Endothelial cell of umbilical vein (primary cell): ENCODE measurements at regions not wholly inside any gene's neighbourhood (a gene's known extent, or its start where the extent isn't known, plus 50 kb on each side); places are given as distances from the start of the nearest gene placed in this dataset.

ENCODE experiments used
- BruUV-seq: library from RNA; stranded (reverse); fragments of 400-500 nt; replicated peaks from 2 replicates; lab custom pipeline; 2021; lab: Mats Ljungman, UMichigan
- CTCF ChIA-PET: fragments of 300-600, 350-600 bp; sonication (Branson Sonifier 250); formaldehyde crosslinking; loops from one replicate; lab custom pipeline; 2021; ENCODE audit warnings: antibody characterized with exemption, inconsistent platforms; lab: Charles Lee
- POLR2A ChIA-PET: fragments of 300-600, 350-600 bp; sonication (Branson Sonifier 250); formaldehyde crosslinking; loops from one replicate; lab custom pipeline; 2021; ENCODE audit warnings: antibody characterized with exemption, inconsistent platforms; lab: Charles Lee
- DNase-seq: peaks from one replicate; pipeline ENCODE4 v3.0.0-alpha.2; 2011; ENCODE audit warnings: low read depth, low spot score
- FAIRE-seq: peaks from 2 replicates; lab custom pipeline; 2011; peaks lifted over from hg19 to GRCh38; lab: Jason Lieb, UNC
- H2AFZ ChIP-seq: 2 replicates; pipeline ENCODE4 v1.6.0; 2012; ENCODE audit warnings: low read depth, low read length, control low read depth, inconsistent platforms
- H3K27ac ChIP-seq: 2 replicates; pipeline ENCODE4 v1.5.1; 2011; ENCODE audit warnings: low read depth, mild to moderate bottlenecking, control low read depth, low read length, moderate library complexity; ENCODE audit not compliant: insufficient read depth
- H3K27me3 ChIP-seq, 2 experiments: 2 replicates each; pipeline versions ENCODE4 v1.6.0 to v1.6.1; 2011; ENCODE audit warnings: low read length in 2 of 2, mixed read lengths in 1 of 2; ENCODE audit not compliant: control insufficient read depth in 2 of 2, insufficient read depth in 2 of 2
- H3K36me3 ChIP-seq, 2 experiments: 2 replicates in 1 of 2; 3 replicates in 1 of 2; pipeline ENCODE4 v1.5.1; 2011; ENCODE audit warnings: low read length in 2 of 2, mild to moderate bottlenecking in 1 of 2, moderate library complexity in 1 of 2; ENCODE audit not compliant: control insufficient read depth in 2 of 2, insufficient read depth in 2 of 2; ENCODE audit errors: extremely low read depth in 1 of 2
- H3K4me1 ChIP-seq: 3 replicates; pipeline ENCODE4 v1.5.1; 2011; ENCODE audit warnings: mild to moderate bottlenecking, low read length; ENCODE audit not compliant: control insufficient read depth, insufficient read depth; ENCODE audit errors: extremely low read depth
- H3K4me2 ChIP-seq: 2 replicates; pipeline ENCODE4 v1.6.1; 2011; ENCODE audit warnings: low read length, control low read depth, mixed read lengths; ENCODE audit not compliant: insufficient read depth
- H3K4me3 ChIP-seq, 3 experiments: fragments of 200-600 bp in 1 of 3; sonication (generic), shearing (Covaris generic) in 1 of 3; replicated peaks in 1 of 3; 2 replicates each; pipeline ENCODE4 v1.5.1; 2011 to 2016; ENCODE audit warnings: control low read depth in 3 of 3, low read length in 3 of 3, mild to moderate bottlenecking in 2 of 3, inconsistent platforms in 1 of 3, low read depth in 1 of 3, moderate library complexity in 1 of 3; ENCODE audit not compliant: insufficient read depth in 1 of 3
- H3K79me2 ChIP-seq: 2 replicates; pipeline ENCODE4 v1.6.0; 2012; ENCODE audit warnings: low read length, inconsistent platforms; ENCODE audit not compliant: control insufficient read depth, insufficient read depth
- H3K9ac ChIP-seq: replicated peaks from 2 replicates; pipeline ENCODE3; 2011; ENCODE audit warnings: low read length, control low read depth; ENCODE audit not compliant: insufficient read depth; ENCODE audit errors: extremely low read depth
- H3K9me1 ChIP-seq: replicated peaks from 3 replicates; pipeline ENCODE4 v1.6.0; 2011; ENCODE audit warnings: mild to moderate bottlenecking, low read length; ENCODE audit not compliant: control insufficient read depth, insufficient read depth; ENCODE audit errors: extremely low read depth
- H3K9me3 ChIP-seq: replicated peaks from 2 replicates; pipeline ENCODE4 v1.5.1; 2012; ENCODE audit warnings: low read length, inconsistent platforms; ENCODE audit not compliant: control insufficient read depth, insufficient read depth
- H4K20me1 ChIP-seq: replicated peaks from 2 replicates; pipeline ENCODE3; 2011; ENCODE audit warnings: mild to moderate bottlenecking, low read length; ENCODE audit not compliant: control insufficient read depth, insufficient read depth; ENCODE audit errors: extremely low read depth
- EZH2 ChIP-seq: IDR thresholded peaks from 2 replicates; pipeline ENCODE4 v1.6.1; 2012; ENCODE audit warnings: borderline replicate concordance, low read depth, mild to moderate bottlenecking, moderate library complexity, low read length, inconsistent platforms; ENCODE audit not compliant: severe bottlenecking
- FOS ChIP-seq: IDR thresholded peaks from 2 replicates; pipeline ENCODE4 v1.6.1; 2011; ENCODE audit warnings: mild to moderate bottlenecking, low read length, moderate library complexity, borderline replicate concordance; ENCODE audit not compliant: insufficient read depth
- GATA2 ChIP-seq: IDR thresholded peaks from 2 replicates; pipeline ENCODE4 v1.7.0; 2011; ENCODE audit warnings: low read depth, mild to moderate bottlenecking, moderate library complexity, mixed read lengths, low read length; ENCODE audit not compliant: insufficient read length, insufficient read depth
- JUN ChIP-seq: IDR thresholded peaks from 2 replicates; pipeline ENCODE4 v1.6.1; 2011; ENCODE audit warnings: borderline replicate concordance, low read depth; ENCODE audit not compliant: insufficient read length, insufficient read depth
- MYC ChIP-seq: IDR thresholded peaks from one replicate; pipeline ENCODE4 v1.6.1; 2011; ENCODE audit warnings: mild to moderate bottlenecking, low read depth, low read length
- POLR2A ChIP-seq: IDR thresholded peaks from 2 replicates; pipeline ENCODE4 v1.6.1; 2012; ENCODE audit warnings: low read depth, mild to moderate bottlenecking, control low read depth, low read length
- POLR2AphosphoS5 ChIP-seq: IDR thresholded peaks from 2 replicates; pipeline ENCODE4 v1.6.1; 2012; ENCODE audit warnings: low read depth, mild to moderate bottlenecking, control low read depth, low read length, moderate library complexity; ENCODE audit not compliant: insufficient read depth
- dilution Hi-C: fragments of 300-500 bp; cut with MboI; formaldehyde crosslinking; loops from one replicate; pipeline ENCODE4 v1.15.0; 2019; ENCODE audit warnings: low sequenced_read_pairs; ENCODE audit not compliant: extremely low pct_ligation_motif_present
- intact Hi-C: fragments of 100-400 bp; cut with micrococcal nuclease; formaldehyde crosslinking; loops from one replicate; pipeline ENCODE4 v1.10.0; 2022
- TF ChIP-seq, protein P1 (sequence below), 2 donors: IDR thresholded peaks; 1 replicate in 1 of 2; 2 replicates in 1 of 2; pipeline ENCODE4 v1.5.1; 2011; ENCODE audit warnings: low read length in 2 of 2, mild to moderate bottlenecking in 2 of 2, moderate library complexity in 2 of 2, control low read depth in 1 of 2, inconsistent platforms in 1 of 2, low read depth in 1 of 2; ENCODE audit not compliant: insufficient read depth in 1 of 2; ENCODE audit errors: extremely low read depth in 1 of 2
- TF ChIP-seq, protein P2 (sequence below): IDR thresholded peaks from 2 replicates; pipeline ENCODE4 v1.6.1; 2011; ENCODE audit not compliant: insufficient read depth, insufficient read length

DNA sequence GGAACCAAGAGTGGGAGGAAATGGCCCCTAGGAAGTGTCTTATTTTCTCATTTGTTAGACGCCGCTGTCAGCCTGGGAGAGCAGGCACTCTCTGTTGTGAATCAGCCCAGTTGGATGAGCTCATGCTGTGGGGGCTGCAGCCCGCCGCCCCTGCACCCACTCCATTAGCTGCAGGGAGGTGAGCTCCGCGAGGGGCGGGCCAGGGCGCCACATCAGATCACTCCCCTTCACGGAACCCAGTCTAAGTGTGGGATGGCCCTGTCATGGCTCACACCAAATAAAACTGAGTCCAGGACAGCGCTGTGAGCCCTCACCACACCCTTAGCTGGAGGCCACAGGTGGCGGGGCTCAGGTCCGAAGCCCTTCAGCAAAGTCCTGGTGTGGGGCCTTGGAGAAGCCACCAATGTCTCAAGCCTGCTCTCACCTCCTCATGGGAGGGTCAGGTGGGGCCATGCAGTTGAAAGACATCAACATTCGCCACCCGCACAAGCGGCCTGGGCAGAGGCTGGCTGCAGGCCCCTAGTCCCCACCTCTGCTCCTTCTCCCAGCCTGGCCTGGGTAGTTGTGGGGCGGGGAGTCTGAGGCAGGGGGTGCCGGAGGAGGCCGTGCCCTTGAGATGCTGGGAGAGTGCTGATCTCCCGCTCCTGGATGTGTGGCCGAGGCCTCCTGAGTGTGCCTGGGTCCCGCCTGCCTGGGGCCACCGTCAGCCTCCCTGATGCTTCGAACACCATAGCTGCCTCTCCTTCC lies 66.2 kb upstream of the SLCO4A1 start:
- no TSS peak for BruUV-seq
- peaks cover 0 to 4% of the 10 kb centered on the region in 2 experiments for H3K27me3 ChIP-seq
- dilution Hi-C loops, result no loop called here

More for the DNA sequence above, 66.2 kb upstream of the SLCO4A1 start:
- no peak overlapping the region for H3K9ac ChIP-seq
- no peak overlapping the region for H3K27ac ChIP-seq
- FAIRE-seq, result no peak
- H3K4me3 ChIP-seq, result no peak overlapping the region
- TF ChIP-seq EZH2 (no peak), GATA2 (no peak), MYC (no peak), JUN (no peak), POLR2A (no peak), FOS (no peak), POLR2AphosphoS5 (no peak)
- TF ChIP-seq, protein P1, sequence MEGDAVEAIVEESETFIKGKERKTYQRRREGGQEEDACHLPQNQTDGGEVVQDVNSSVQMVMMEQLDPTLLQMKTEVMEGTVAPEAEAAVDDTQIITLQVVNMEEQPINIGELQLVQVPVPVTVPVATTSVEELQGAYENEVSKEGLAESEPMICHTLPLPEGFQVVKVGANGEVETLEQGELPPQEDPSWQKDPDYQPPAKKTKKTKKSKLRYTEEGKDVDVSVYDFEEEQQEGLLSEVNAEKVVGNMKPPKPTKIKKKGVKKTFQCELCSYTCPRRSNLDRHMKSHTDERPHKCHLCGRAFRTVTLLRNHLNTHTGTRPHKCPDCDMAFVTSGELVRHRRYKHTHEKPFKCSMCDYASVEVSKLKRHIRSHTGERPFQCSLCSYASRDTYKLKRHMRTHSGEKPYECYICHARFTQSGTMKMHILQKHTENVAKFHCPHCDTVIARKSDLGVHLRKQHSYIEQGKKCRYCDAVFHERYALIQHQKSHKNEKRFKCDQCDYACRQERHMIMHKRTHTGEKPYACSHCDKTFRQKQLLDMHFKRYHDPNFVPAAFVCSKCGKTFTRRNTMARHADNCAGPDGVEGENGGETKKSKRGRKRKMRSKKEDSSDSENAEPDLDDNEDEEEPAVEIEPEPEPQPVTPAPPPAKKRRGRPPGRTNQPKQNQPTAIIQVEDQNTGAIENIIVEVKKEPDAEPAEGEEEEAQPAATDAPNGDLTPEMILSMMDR (IDR thresholded peaks at IDR 0.05; ENCODE audit: extremely low read depth in 1 of 2, insufficient read depth in 1 of 2, low read depth in 1 of 2, low read length in 2 of 2), result no peak
- TF ChIP-seq, protein P2, sequence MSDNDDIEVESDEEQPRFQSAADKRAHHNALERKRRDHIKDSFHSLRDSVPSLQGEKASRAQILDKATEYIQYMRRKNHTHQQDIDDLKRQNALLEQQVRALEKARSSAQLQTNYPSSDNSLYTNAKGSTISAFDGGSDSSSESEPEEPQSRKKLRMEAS, result no peak
- H4K20me1 ChIP-seq, result no peaks in the 10 kb centered on the region
- H3K4me1 ChIP-seq, result no peaks in the 10 kb centered on the region
- no peaks in the 10 kb centered on the region for H3K79me2 ChIP-seq
- H3K4me2 ChIP-seq, result no peak overlapping the region
- DNase-seq, result no peak
- no peaks in the 10 kb centered on the region for H3K9me3 ChIP-seq
- H2AFZ ChIP-seq, result no peak overlapping the region
- no peaks in the 10 kb centered on the region for H3K36me3 ChIP-seq
- CTCF ChIA-PET, result interaction anchor here (0.8 to 2.5 kb wide), 6 partner anchors 8 to 166 kb away, joined by 3 to 25 read pairs (median 4); no protein-coding TSS in a partner anchor
- POLR2A ChIA-PET, result no interaction called here
- intact Hi-C loops, result no loop called here
- no peaks in the 10 kb centered on the region for H3K9me1 ChIP-seq
